Pons (tissue), 1 donor: ENCODE measurements at regions not wholly inside any gene's neighbourhood (a gene's known extent, or its start where the extent isn't known, plus 50 kb on each side); places are given as distances from the start of the nearest gene placed in this dataset.
"Not testable (repeated sequence)": the region's sequence is repeated elsewhere in the genome, so short reads cannot be mapped to it uniquely, and the experiment has no call there.

Experiments used
- DNase-seq: peaks from one replicate; pipeline ENCODE4 v3.0.0-alpha.2; 2016; ENCODE audit warnings: low spot score

DNA sequence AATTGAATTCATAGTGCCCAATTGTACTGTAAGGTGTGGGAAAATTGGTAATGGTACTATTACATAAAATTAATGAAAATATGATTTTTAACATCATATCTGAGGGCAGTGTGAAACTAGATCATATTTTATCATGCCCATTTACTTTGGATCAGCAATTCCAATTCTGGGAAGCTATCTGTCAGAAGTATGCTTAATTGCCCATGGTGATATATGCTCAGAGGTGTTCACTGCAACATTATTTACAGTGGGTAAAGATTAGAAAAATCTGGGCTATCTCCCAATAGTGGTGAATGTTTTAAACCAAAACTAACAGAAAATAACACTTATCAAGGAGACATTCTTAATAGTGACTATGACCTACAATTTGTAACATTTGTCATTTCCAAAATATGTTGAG, 1260.0 kb downstream of the BRINP3 start:
- no peak for DNase-seq

DNA sequence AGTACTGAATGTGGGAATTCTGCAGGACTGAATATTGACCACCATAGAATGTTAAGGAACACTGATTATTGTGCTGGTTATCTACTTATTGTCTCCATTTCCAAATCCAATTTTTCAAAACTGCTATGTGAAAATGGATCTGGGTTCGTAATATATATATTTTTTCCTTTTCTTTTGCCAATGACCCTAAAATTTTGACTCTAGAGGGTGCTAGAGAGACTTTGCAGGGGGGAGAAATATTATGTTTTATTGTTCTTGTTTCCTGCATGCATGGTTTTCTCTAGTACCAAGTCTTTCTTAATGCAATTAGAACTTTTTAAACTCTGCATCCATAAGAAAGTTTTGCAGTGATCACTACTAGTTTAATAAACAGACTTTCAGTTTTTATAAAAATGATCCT, 1256.9 kb downstream of the BRINP3 start:
- no peak for DNase-seq

DNA sequence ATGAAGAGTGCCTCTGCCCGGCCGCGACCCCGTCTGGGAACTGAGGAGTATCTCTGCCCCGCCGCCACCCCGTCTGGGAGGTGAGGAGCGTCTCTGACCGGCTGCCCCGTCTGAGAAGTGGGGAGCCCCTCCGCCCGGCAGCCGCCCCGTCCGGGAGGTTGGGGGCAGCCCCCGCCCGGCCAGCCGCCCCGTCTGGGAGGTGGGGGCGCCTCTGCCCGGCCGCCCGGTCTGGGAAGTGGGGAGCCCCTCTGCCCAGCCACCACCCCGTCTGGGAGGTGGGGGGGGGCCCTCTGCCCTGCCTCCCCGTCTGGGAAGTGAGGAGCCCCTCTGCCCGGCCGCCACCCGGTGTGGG, 1251.9 kb downstream of the BRINP3 start:
- DNase-seq, result not testable (repeated sequence)

DNA sequence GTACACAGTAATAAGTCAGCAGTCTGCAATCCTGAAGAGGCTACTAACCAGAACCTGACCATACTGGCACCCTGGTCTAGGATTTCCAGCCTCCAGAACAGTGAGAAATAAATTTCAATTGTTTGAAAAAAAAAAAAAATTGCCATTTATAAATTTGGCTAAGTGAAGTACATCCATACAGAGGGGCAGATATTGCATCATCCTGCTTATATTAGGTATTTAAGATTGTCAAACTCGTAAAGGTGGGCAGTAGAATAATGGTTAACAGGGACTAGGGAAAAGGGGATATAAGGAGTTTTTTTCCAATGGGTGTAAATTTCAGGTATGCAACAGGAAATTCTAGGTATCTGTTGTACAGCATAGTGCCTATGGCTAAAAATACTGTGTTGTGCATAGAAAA, 1250.9 kb downstream of the BRINP3 start:
- DNase-seq, result no peak

DNA sequence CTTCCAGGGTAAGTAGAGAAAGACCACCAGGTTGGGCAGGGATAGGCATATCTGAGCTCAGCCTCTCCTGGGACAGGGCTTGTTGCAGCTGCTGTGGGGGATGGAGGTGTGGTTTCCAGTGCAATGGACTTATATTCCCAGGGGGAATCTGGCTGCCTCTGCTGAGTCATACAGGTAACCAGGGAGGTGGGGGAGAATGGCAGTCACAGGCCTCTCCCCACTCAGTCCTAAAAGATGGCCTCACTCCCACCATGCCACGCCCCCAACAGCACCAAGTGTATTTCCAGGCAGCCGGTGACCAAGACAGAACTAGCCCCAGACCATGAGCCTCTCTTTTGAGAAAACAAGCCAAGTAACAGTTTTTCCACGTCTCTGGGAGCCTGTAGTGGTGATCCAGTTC, 1240.7 kb downstream of the BRINP3 start:
- DNase-seq, result no peak

DNA sequence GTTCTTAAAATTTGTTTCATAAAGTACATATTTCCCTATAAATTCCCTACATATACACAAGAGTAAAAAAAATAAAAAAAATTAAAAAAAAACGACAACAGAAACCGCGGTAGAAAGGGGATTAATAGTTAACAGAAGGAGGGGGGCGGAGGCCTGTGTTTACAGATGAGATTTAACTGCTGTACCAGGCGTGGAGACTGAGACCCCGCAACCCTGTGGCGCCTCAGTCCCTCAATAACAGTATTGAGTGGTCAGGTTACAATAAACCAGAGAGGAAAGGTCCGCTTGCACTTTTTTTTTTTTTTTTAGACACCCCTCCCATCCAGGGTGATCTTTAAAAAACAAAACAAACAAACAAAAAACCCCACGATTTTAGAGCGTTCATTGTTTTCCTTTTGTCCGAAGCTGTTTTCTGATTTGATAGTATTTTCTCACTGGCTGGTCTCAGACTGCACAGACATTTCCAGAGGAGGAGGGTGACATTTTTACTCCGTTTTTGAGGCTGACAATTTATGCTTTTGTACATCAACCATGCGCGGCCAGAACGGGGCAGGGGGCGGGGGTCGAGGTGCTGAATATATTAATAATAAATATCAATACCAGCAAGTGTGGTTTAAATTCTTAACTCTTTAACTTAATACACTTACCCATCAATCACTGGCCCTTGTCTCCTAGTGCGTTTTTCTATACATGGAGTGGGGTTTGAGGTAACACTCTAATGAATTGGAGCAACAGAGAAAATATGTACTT, 1223.9 kb downstream of the BRINP3 start:
- DNase-seq, result no peak

DNA sequence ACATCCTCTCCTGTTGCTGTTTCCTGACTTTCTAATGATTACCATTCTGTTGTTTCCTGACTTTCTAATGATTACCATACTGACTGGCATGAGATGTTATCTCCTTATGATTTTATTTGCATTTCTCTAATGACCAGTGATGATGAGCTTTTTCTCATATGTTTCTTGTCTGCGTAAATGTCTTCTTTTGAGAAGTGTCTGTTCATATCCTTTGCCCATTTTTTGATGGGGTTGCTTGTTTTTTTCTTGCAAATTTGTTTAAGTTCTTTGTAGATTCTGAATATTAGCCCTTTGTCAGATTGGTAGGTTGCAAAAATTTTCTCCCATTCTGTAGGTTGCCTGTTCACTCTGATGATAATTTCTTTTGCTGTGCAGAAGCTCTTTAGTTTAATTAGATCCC, 1216.5 kb downstream of the BRINP3 start:
- DNase-seq, result not testable (repeated sequence)

DNA sequence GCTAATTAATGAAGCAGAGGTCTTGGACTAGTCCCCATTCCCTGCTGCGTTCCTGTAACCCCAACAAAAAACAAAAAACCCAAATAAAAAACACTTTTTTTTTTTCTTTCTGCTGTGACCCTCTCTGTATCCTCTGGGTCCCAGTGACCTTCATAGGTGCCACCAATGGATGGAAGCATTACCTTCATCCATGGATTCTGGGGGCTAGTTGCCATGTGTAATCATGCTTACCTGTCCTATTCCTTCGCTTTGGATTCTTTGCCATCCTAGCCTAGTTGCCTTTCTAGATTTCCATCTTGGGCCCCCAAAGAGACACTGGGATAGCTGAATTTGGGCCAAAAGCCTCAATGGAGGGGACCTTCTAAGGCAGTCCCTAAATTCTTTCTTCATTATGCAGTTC, 1208.7 kb downstream of the BRINP3 start:
- DNase-seq, result no peak

DNA sequence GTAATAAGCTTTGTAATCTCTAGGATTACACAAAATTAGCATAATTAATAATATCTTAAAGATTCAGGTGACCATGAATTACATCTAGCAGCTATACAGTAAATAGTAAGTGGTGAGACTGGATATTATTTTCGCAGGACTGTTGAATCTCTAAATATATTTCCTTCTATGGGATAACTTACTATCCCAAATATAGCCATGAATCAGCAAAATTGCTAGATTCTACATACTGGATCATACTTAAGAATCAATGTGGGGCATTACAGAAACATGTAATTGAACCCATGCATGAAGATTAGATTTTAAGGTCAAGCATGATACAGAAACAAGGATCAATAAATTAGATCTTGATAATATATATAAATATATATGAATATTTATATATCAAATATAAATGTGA, 1203.4 kb downstream of the BRINP3 start:
- DNase-seq, result no peak

DNA sequence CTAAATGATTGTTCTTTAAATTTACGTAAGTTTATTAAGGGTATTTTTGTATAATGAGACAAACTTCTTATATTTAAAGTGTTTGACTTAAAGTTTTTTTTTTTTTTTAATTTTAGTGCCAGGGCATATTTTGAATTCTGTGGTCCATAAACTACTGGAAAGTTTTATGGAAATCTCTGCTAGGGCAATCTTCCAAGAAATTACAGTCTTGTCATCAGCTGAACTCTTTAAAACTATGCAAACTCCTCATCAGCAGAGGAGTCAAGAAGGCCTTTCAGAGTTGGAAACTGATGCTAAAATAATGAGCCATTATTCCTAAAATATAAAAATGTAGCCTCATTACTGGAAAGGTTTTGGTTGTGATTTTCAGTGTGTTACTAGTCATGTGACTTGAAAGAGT, 1201.9 kb downstream of the BRINP3 start:
- DNase-seq, result no peak

DNA sequence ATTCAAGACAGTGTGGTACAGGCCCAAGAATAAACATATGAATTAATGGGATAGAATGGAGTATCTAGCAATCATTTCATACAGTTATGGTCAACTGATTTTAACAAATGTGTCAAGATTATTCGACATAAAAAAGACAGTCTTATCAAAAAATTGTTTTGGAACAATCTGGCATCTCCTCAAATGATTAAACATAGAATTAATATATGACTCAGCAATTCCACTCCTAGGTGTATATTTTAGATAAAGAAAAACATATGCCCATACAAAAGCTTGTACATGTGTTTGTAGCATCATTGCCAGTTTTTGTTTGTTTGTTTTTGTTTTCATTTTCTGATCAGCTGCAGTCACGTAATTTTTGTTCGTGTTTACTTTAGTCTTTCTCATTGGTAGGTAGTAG, 1188.3 kb downstream of the BRINP3 start:
- DNase-seq, result no peak

DNA sequence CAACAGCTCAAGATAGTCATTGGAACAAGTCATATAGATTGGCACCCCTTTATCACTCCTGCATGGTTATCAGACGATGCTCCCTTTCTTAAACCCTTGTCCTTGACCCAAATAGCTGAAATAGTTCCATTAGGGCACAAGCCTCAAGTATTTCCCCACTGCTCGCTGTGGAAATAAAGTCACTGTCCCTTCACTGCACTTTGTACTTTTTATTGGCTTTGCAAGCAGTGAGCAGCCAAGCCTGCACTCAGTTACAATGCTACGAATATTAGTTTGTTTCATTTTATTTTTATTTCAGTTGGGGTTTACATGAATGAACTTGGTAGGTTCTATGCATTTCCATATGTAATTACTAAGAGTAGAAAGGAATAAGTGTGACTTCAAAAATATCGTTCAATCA, 1176.4 kb downstream of the BRINP3 start:
- DNase-seq, result no peak

DNA sequence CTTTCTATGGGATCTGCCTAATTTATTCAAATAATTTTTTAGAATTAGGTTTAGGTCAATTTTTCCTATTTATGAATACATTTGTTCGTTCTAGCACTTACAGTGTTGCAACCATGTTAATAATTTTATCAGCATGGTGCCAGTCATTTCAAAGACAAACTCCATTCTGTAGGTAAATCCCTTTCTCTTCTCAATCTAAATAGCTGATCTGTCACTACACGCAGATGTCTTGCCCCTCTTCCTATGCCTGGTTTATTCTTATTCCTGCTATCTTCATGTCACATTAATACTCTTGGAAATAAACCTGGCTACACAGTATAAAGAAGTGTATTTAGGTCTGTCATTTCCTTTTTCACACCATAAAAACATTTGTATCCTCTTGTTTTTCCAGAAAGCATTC, 1172.4 kb downstream of the BRINP3 start:
- no peak for DNase-seq

DNA sequence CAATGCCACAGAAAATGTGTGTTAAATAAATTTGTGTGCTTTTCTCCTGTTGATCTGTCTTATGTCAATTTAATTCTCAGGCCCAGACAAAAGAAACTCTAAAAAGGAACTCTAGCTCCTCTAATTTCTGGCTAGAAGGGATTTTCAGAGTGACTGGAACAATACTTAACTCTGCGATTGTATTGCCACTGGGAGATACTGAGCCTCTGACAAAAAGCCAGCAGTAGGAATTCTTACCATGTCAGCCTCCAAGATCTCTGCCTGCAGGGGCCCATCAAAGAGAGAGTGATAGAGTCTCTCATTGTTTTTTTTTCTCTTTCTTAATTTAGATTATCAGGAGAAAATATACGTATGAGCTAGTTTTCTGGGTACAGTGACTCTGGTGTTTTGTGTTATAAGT, 1165.7 kb downstream of the BRINP3 start:
- no peak for DNase-seq

DNA sequence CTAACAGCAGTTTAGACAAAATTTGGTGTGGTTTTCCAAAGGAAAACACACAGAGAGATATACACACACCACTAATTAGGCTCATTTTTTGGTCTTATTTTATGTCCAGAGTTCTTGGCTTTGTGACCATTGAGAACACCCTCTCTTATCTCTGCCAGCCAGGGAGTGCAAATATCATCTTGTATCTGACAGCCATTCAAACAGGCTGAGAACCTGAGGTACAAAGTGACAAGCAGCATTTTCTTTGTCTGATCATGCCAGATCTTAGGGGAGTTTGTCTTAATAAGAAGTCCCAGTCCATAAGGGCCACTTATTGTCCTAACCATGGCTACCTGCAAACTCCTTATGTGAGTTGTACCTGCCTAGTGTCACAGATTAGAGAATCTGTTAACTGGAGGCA, 1165.2 kb downstream of the BRINP3 start:
- DNase-seq, result no peak

DNA sequence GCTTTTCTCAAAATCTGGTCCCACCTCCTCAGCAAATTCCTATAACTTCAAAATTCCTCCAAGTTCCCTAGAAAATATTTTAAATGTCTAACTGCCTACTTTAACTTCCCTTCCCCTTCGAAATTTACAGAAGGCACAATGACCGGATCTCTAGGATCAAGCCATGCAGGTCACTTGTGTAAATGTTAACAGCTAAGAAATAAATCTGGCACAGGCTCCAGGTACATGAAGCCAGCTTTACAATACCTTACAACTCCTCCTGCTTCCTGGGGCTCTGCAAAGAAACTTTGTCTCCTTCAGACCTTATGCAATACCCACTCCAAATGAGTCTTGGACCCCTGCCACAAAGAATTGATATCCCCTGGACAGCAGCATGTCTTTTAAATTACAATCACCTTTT, 1164.2 kb downstream of the BRINP3 start:
- no peak for DNase-seq

DNA sequence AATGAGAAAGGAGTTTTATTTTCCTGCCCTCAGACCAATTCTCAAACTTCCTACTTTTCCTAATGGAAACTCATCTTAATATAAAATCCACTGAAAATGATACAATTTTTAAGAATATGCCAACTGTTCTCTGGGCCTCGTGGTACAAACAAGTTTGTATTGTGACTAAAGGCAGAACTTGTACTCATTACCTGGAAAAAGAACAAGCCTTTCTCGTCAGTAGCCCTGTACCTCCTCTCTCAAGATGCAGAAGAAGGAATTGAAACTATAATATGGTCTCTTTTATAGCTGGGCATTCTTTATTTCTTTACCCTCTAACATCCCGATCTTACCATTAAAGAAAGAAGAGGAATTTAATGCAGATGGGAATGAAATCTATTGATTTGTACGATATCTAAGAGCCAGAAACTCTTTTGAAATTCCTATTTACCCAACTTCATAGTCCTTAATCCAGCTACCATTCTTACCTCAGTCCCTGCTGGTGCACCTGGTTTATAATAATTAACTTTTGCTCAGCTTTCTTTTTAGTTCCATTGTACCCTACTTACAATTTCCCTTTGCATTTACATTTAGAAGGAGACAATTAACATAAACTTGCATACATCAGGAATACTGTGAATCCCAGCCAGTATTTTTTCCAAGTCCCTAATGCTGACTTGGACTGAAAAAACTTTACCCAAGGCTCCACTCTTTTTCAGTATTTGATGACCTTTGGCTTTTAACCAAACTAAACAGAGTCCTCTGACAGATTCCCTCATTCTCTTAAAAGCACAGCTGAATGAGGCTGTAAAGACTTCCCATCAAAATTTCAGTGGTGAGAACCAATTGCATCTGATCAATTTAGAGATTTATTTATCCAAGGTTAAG, 1162.4 kb downstream of the BRINP3 start:
- DNase-seq, result no peak

DNA sequence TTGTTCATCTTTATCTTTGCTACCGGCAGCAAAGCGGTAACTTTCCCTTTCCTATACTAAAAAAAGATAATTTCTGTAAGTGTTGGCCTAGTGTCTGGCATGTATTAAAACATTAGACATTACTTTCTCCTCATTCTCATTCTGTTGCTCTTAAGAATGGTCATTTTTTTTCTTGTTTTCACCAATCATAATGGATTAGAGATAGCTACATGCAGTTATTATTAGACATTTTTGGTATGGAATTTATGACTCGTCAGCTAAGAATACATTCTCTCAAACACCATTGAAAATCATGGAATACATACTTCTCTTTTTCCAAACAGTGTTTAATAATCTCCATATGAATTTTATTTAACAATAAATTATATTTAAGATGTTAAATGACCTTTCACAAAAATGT, 1154.6 kb downstream of the BRINP3 start:
- DNase-seq, result no peak

DNA sequence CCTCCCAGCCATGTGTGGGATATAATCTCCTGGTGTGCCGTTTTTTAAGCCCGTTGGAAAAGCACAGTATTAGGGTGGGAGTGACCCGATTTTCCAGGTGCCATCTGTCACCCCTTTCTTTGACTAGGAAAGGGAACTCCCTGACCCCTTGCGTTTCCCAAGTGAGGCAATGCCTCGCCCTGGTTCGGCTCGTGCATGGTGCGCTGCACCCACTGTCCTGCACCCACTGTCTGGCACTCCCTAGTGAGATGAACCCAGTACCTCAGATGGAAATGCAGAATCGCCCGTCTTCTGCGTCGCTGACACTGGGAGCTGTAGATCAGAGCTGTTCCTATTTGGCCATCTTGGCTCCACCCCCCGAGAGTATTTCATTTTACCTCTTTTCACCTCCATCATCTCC, 1146.6 kb downstream of the BRINP3 start:
- DNase-seq, result not testable (repeated sequence)

DNA sequence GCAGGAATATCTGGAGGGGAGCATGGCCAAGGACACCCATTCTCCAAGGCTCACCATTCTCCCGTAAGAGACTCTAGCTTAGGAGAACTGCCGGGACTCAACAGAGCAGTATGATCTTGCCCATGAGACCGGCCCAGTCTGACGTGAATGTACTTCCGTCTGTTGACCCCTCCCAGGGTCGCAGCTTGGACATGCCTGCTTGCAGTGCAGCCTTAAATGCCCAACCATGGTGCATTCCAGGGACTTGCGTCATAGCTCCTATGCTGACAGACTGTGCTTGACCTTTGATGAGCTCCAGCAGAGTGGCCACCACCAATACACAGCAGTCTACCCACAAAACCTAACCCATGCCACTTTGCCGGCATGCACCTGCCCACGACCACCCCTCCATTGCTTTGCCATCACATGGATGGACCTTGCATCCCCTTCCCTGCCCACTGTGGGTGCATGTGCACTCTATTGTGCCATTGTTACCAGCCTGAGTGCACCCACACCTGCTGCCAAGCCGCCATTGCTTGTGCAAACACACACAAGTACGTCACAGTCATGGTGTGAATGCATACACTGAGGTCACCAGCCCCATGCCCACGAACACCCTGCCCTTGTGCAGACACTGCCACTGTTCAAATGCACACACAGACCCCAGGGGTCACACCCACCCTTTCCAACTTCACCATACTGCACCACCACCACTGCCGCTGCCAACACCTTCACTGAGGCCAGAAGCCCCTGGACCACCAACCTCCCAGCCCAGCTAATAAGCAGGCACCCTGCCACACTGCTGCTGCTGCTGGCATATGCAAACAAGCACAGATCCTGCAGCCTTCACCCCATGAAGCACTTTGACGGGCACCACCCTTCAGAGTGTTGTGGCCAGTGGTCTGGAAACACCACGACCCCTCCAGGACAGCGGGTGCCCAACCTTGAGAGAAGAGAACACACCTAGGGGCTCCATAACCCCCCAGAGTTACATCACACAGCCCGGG, 1141.3 kb downstream of the BRINP3 start:
- DNase-seq, result no peak

DNA sequence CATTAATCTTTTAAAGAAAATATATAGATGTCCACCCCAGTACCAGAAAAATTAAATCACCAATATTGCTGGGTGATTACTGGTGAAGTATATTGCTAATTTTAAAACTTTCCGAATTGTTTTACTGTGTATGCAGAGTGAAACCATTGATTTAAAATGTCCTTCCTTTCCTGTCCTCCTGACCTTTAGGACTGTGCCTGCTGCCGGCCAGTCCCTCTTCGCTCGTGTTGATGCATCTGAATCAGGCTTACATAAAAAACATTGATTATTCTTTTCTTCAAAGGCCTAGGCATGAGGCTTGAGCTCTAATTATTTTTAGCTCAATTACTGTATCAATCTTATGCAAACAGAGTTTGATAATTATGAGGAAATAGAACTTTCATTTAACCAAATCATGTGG, 1128.1 kb downstream of the BRINP3 start:
- no peak for DNase-seq

DNA sequence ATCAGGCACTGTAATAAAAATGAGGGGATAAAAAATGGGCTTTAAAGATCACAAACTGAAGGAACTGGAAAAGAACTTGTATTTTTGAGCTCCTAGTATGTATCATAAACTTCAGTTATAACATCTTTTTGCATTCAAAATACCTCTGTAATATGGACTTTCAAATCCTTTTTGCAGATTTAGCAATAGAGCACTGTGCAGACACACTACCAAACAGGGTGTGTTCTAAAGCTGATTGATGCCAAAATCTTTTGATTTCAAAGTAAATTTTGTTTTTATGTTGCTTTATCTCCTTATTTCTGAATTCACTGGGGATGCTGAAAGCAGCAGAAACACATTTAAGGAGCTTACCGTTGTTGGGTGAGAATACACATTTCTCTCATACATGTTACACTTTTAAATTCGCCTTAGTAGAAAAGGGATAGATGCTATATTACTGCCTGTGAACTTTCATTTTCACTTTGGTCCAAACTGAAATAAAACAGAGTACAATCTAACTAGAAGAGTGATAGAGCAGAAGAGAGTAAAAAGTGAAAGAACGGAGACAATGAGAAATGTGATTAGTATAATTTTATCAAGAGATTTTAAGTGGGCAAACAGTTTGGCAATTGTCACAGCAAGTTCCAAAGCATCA, 1126.6 kb downstream of the BRINP3 start:
- DNase-seq, result no peak
